ENCODE measurements at regions not wholly inside any gene's neighbourhood (a gene's known extent, or its start where the extent isn't known, plus 50 kb on each side); places are given as distances from the start of the nearest gene placed in this dataset.

DNA sequence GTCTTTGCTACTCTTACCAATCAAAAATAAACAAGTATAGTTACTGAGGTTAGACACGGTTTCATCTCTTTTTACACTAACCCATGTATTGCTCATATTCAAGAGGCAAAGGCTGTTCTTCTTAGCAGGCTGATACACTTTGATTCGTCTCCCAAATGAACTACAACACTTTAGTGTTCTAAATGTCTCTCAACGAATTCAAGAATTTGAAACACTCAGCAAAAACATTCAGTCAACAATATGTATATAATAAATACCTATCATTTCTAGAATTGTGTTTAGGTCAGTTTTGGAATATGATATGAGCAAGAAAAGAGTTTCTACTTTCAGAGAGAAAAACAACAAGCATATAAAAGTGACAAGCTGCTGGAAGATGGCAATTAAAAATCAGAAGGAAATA, 669.6 kb upstream of the DPPA4 start (continued):
- TF ChIP-seq, protein P1, sequence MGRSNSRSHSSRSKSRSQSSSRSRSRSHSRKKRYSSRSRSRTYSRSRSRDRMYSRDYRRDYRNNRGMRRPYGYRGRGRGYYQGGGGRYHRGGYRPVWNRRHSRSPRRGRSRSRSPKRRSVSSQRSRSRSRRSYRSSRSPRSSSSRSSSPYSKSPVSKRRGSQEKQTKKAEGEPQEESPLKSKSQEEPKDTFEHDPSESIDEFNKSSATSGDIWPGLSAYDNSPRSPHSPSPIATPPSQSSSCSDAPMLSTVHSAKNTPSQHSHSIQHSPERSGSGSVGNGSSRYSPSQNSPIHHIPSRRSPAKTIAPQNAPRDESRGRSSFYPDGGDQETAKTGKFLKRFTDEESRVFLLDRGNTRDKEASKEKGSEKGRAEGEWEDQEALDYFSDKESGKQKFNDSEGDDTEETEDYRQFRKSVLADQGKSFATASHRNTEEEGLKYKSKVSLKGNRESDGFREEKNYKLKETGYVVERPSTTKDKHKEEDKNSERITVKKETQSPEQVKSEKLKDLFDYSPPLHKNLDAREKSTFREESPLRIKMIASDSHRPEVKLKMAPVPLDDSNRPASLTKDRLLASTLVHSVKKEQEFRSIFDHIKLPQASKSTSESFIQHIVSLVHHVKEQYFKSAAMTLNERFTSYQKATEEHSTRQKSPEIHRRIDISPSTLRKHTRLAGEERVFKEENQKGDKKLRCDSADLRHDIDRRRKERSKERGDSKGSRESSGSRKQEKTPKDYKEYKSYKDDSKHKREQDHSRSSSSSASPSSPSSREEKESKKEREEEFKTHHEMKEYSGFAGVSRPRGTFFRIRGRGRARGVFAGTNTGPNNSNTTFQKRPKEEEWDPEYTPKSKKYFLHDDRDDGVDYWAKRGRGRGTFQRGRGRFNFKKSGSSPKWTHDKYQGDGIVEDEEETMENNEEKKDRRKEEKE (IDR thresholded peaks at IDR 0.05): no peak
- no peak for TF ChIP-seq BCL11A (IDR thresholded peaks at IDR 0.05; ENCODE audit: low read depth, low read length)
- no peak for TF ChIP-seq SREBF2 (IDR thresholded peaks at IDR 0.05; ENCODE audit: low read length)

DNA sequence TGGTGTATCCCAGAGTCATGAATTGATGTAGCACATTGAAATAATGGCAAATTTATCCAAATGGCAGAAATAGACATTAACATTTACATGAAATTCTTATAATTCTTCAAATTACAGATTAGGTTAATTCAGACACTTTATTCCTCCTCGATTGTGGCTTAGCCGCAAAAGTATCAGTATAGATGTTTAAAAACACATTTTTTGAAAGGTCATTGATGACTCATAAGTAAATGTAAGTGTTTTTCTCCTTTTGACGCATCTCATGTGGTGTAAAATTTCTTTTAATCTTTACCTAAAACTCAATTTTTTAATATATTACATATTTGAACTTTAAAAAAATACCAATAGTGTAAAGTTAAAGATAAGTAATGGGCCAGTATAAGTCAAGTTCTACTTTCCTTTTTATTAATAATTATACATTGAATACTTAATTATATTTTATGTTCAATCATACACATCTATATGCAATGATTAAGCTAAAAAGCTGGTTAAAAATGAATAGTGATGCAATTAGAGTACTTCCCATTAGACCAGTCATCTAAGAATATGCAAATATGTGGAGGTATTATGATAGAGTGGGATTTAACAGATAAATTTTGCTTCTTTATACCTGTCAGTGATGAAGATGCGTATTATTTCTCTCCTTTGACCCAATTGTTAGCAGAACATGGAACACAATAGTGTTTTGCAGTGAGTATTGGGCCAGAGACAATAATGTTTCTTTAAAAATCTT, 678.1 kb upstream of the DPPA4 start:
- intact Hi-C loops (cut with micrococcal nuclease; ENCODE audit: unreplicated experiment) (no loop called here), in situ Hi-C loops (cut with MboI) (no loop called here)
- no peak overlapping the region for H3K27ac ChIP-seq (ENCODE audit: control insufficient read depth, insufficient read depth)
- no peak overlapping the region for H3K4me2 ChIP-seq (ENCODE audit: control insufficient read depth, insufficient read depth)
- H3K9ac ChIP-seq (ENCODE audit: control insufficient read depth, insufficient read depth, low read length): no peak overlapping the region
- no peaks in the 10 kb centered on the region for H3K9me3 ChIP-seq (replicated peaks; ENCODE audit: control insufficient read depth, insufficient read depth, low read length)
- H3K4me3 ChIP-seq: no peak overlapping the region
- BruUV-seq (replicated peaks): no TSS peak
- peak; percentile 41 for ATAC-seq
- H3K36me3 ChIP-seq (ENCODE audit: control insufficient read depth in 2 of 2, insufficient read depth in 2 of 2, low read length in 1 of 2): no peaks in the 10 kb centered on the region
- ChIA-PET POLR2A (no interaction called here), RAD21 (ENCODE audit: unreplicated experiment) (no interaction called here), CTCF (no interaction called here), SMC1A (ENCODE audit: uncharacterized antibody, unreplicated experiment) (no interaction called here)
- no peaks in the 10 kb centered on the region for H3K79me2 ChIP-seq (ENCODE audit: control insufficient read depth, insufficient read depth, low read length)
- no peak for TF ChIP-seq PAX8 (IDR thresholded peaks at IDR 0.05)
- TF ChIP-seq NFIC (IDR thresholded peaks at IDR 0.05; ENCODE audit: low read depth, low read length): no peak
- TF ChIP-seq, protein P2, sequence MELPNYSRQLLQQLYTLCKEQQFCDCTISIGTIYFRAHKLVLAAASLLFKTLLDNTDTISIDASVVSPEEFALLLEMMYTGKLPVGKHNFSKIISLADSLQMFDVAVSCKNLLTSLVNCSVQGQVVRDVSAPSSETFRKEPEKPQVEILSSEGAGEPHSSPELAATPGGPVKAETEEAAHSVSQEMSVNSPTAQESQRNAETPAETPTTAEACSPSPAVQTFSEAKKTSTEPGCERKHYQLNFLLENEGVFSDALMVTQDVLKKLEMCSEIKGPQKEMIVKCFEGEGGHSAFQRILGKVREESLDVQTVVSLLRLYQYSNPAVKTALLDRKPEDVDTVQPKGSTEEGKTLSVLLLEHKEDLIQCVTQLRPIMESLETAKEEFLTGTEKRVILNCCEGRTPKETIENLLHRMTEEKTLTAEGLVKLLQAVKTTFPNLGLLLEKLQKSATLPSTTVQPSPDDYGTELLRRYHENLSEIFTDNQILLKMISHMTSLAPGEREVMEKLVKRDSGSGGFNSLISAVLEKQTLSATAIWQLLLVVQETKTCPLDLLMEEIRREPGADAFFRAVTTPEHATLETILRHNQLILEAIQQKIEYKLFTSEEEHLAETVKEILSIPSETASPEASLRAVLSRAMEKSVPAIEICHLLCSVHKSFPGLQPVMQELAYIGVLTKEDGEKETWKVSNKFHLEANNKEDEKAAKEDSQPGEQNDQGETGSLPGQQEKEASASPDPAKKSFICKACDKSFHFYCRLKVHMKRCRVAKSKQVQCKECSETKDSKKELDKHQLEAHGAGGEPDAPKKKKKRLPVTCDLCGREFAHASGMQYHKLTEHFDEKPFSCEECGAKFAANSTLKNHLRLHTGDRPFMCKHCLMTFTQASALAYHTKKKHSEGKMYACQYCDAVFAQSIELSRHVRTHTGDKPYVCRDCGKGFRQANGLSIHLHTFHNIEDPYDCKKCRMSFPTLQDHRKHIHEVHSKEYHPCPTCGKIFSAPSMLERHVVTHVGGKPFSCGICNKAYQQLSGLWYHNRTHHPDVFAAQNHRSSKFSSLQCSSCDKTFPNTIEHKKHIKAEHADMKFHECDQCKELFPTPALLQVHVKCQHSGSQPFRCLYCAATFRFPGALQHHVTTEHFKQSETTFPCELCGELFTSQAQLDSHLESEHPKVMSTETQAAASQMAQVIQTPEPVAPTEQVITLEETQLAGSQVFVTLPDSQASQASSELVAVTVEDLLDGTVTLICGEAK (IDR thresholded peaks at IDR 0.05; ENCODE audit: borderline replicate concordance): no peak
- TF ChIP-seq TARDBP (IDR thresholded peaks at IDR 0.05; ENCODE audit: borderline replicate concordance): no peak
- no peak for TF ChIP-seq DPF2 (IDR thresholded peaks at IDR 0.05)
- no peak for TF ChIP-seq FOS (IDR thresholded peaks at IDR 0.05; ENCODE audit: borderline replicate concordance, extremely low read depth, insufficient read length)
- TF ChIP-seq, protein P3, sequence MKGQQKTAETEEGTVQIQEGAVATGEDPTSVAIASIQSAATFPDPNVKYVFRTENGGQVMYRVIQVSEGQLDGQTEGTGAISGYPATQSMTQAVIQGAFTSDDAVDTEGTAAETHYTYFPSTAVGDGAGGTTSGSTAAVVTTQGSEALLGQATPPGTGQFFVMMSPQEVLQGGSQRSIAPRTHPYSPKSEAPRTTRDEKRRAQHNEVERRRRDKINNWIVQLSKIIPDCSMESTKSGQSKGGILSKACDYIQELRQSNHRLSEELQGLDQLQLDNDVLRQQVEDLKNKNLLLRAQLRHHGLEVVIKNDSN (IDR thresholded peaks at IDR 0.05; ENCODE audit: borderline replicate concordance, extremely low read length, insufficient read depth, low read depth, low read length): no peak
- no peak for TF ChIP-seq SMARCA5 (IDR thresholded peaks at IDR 0.05)
- TF ChIP-seq RB1 (IDR thresholded peaks at IDR 0.05; ENCODE audit: borderline replicate concordance): no peak
- TF ChIP-seq, protein P4, sequence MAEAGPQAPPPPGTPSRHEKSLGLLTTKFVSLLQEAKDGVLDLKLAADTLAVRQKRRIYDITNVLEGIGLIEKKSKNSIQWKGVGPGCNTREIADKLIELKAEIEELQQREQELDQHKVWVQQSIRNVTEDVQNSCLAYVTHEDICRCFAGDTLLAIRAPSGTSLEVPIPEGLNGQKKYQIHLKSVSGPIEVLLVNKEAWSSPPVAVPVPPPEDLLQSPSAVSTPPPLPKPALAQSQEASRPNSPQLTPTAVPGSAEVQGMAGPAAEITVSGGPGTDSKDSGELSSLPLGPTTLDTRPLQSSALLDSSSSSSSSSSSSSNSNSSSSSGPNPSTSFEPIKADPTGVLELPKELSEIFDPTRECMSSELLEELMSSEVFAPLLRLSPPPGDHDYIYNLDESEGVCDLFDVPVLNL (IDR thresholded peaks at IDR 0.05; ENCODE audit: low read depth, low read length): no peak
- no peak for TF ChIP-seq ZNF384 (IDR thresholded peaks at IDR 0.05; ENCODE audit: borderline replicate concordance, low read depth, low read length)
- no peak for TF ChIP-seq ZNF24 (IDR thresholded peaks at IDR 0.05)
- 16% methylated on average over 4 of the region's 4 CpGs for WGBS (ENCODE audit: insufficient coverage, insufficient replicate concordance, low lambda C conversion rate, missing lambda C conversion rate)
- H4K20me1 ChIP-seq (ENCODE audit: control insufficient read depth, insufficient read depth): no peaks in the 10 kb centered on the region
- no peak for FAIRE-seq
- H3K27me3 ChIP-seq (replicated peaks in 1 of 2; ENCODE audit: control insufficient read depth in 2 of 2, insufficient read depth in 2 of 2, low read length in 1 of 2): no peaks in the 10 kb centered on the region
- no peak overlapping the region for H2AFZ ChIP-seq (ENCODE audit: control insufficient read depth, low read depth, low read length)
- no peak for DNase-seq (ENCODE audit: low read depth, low spot score)
- no peaks in the 10 kb centered on the region for H3K4me1 ChIP-seq (ENCODE audit: control insufficient read depth, insufficient read depth, low read length)

Data from GM12878 (cell line).